Spleen (tissue), 11 donors: ENCODE measurements at regions not wholly inside any gene's neighbourhood (a gene's known extent, or its start where the extent isn't known, plus 50 kb on each side); places are given as distances from the start of the nearest gene placed in this dataset.

ENCODE experiments used
- DNase-seq: peaks from one replicate; pipeline ENCODE4 v3.0.0-alpha.2; 2020
- H3K27ac ChIP-seq, 8 donors: fragments of 200-600 bp; sonication (generic) in 7 of 8; 1 replicate in 4 of 8; 2 replicates in 4 of 8; pipeline versions ENCODE4 v1.5.0 to v1.8.0; 2016 to 2021; ENCODE audit warnings: inconsistent platforms in 4 of 8, mild to moderate bottlenecking in 4 of 8, moderate library complexity in 1 of 8
- H3K27me3 ChIP-seq, 7 donors: fragments of 200-600 bp; sonication (generic) in 6 of 7; replicated peaks in 1 of 7; 1 replicate in 4 of 7; 2 replicates in 3 of 7; pipeline versions ENCODE4 v1.5.0 to v1.8.0; 2016 to 2021; ENCODE audit warnings: inconsistent platforms in 3 of 7, mild to moderate bottlenecking in 1 of 7
- H3K36me3 ChIP-seq, 6 donors: fragments of 200-600 bp; sonication (generic) in 5 of 6; 1 replicate in 4 of 6; 2 replicates in 2 of 6; pipeline versions ENCODE4 v1.5.0 to v1.8.0; 2016 to 2021; ENCODE audit warnings: inconsistent platforms in 2 of 6
- H3K4me1 ChIP-seq, 6 donors: fragments of 200-600 bp; sonication (generic) in 5 of 6; 1 replicate in 3 of 6; 2 replicates in 3 of 6; pipeline versions ENCODE4 v1.5.0 to v1.8.0; 2016 to 2021; ENCODE audit warnings: inconsistent platforms in 3 of 6
- H3K4me3 ChIP-seq, 8 donors: fragments of 200-600 bp; sonication (generic) in 7 of 8; 1 replicate in 4 of 8; 2 replicates in 4 of 8; pipeline versions ENCODE4 v1.5.0 to v1.8.0; 2016 to 2021; ENCODE audit warnings: inconsistent platforms in 4 of 8, mild to moderate bottlenecking in 4 of 8, moderate library complexity in 2 of 8
- H3K9me3 ChIP-seq, 8 donors: fragments of 200-600 bp; sonication (generic) in 7 of 8; 1 replicate in 4 of 8; 2 replicates in 4 of 8; pipeline versions ENCODE4 v1.5.0 to v1.8.0; 2016 to 2021; ENCODE audit warnings: inconsistent platforms in 4 of 8
- POLR2A ChIP-seq, 3 donors: fragments of 450-650 bp; IDR thresholded peaks; one replicate each; pipeline ENCODE4 v1.5.1; 2017; ENCODE audit warnings: antibody characterized with exemption in 3 of 3, mild to moderate bottlenecking in 1 of 3
- POLR2AphosphoS5 ChIP-seq, 3 donors: sonication (generic); formaldehyde crosslinking; IDR thresholded peaks; one replicate each; pipeline ENCODE4 v1.5.1; 2017; ENCODE audit warnings: antibody characterized with exemption in 3 of 3
- WGBS, 5 donors: extraction: QIAGEN DNeasy Blood & Tissue Kit in 3 of 5; methylation state at CpG; one replicate each; pipeline versions ENCODE4 v1.1.5 to v1.1.7; 2013 to 2018; 5-methylcytosine and 5-hydroxymethylcytosine counted together
- intact Hi-C: fragments of 100-400 bp; cut with DNase I; formaldehyde crosslinking; loops from one replicate; pipeline ENCODE4 v1.15.0; 2023; ENCODE audit warnings: low total_unique reads
- TF ChIP-seq, protein P1 (sequence below), 11 experiments: fragments of 200-600 bp in 7 of 11; fragments of 450-650 bp in 4 of 11; sonication (generic) in 4 of 11; IDR thresholded peaks in 8 of 11; conservative IDR thresholded peaks in 3 of 11; 1 replicate in 7 of 11; 2 replicates in 4 of 11; pipeline versions ENCODE4 v1.4.0 to v1.8.0; 2016 to 2021; ENCODE audit warnings: antibody characterized with exemption in 11 of 11, inconsistent platforms in 4 of 11, mild to moderate bottlenecking in 1 of 11
- donor health status: healthy with polysubstance abuse.
- donor health status: DM: no; HTN: no; CAD: no; lungs with moderate emphysema.
- donor health status: DM: no; HTN: no; CAD: no.
- donor health status: Bipolar disorder and iron deficiency.
- donor health status: healthy.
- donor health status: DM: no; HTN: no; CAD: no.
- donor health status: DM: yes; HTN: yes; CAD: no.

DNA sequence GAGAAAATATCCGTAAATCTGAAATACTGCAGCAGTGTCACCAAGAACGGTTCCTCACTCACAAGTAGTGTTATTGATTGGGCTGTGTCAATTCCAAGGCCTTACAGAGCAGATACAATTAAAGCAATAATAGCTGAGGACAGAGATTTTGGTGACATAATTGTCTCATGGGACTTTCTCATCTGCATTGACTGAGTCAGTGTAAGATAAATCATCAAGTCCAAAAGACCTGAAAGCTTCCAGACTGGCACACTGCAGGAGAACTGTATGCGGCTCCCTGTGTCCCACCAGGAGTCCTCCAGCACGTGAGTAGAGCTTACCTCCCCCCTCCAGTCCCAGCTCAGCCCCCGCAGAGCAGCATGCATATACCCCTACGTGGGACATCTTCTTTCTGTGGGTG is 655.2 kb upstream of the ARID1B start:
- Histone ChIP-seq H3K27me3 (no peaks in the 10 kb centered on the region), H3K9me3 (peaks cover 0 to 7% (median 0%) of the 10 kb centered on the region in 8 donors), H3K27ac (no peak overlapping the region), H3K4me3 (no peak overlapping the region), H3K36me3 (no peaks in the 10 kb centered on the region), H3K4me1 (no peaks in the 10 kb centered on the region)
- TF ChIP-seq, protein P1, sequence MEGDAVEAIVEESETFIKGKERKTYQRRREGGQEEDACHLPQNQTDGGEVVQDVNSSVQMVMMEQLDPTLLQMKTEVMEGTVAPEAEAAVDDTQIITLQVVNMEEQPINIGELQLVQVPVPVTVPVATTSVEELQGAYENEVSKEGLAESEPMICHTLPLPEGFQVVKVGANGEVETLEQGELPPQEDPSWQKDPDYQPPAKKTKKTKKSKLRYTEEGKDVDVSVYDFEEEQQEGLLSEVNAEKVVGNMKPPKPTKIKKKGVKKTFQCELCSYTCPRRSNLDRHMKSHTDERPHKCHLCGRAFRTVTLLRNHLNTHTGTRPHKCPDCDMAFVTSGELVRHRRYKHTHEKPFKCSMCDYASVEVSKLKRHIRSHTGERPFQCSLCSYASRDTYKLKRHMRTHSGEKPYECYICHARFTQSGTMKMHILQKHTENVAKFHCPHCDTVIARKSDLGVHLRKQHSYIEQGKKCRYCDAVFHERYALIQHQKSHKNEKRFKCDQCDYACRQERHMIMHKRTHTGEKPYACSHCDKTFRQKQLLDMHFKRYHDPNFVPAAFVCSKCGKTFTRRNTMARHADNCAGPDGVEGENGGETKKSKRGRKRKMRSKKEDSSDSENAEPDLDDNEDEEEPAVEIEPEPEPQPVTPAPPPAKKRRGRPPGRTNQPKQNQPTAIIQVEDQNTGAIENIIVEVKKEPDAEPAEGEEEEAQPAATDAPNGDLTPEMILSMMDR (IDR thresholded peaks at IDR 0.05 in 8 of 11, conservative IDR thresholded peaks at IDR 0.05 in 3 of 11) = no peak
- TF ChIP-seq POLR2AphosphoS5 (IDR thresholded peaks at IDR 0.05) (no peak), POLR2A (IDR thresholded peaks at IDR 0.05) (no peak)
- intact Hi-C loops = no loop called here
- WGBS, 5 donors = 78 to 94% (median 90%) methylated on average over 6 of the region's 6 CpGs
- no peak for DNase-seq

DNA sequence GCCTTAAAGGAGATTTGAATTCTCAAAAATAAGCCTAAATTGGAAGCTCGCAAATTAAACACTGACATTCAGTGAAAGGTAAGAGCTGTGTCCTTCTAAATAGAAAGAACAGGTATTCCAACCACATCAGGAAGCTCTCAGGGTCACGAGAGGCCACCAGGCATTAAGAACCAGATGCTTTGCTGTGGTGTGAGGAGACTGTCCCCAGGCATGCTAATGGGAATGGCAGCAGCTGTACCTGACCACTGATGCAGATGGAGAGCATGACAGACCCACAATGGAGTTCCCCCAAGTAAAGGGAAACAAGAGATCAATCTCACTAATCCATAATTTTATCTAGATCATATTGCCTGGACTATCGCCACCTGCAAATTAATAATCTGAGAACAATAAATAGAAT is 658.9 kb upstream of the NOX3 start:
- no peak overlapping the region for H3K4me3 ChIP-seq
- no peak for TF ChIP-seq POLR2A (IDR thresholded peaks at IDR 0.05)
- no peak for TF ChIP-seq POLR2AphosphoS5 (IDR thresholded peaks at IDR 0.05)
- intact Hi-C loops = no loop called here
- no peaks in the 10 kb centered on the region for H3K4me1 ChIP-seq
- DNase-seq = no peak
- H3K36me3 ChIP-seq = no peaks in the 10 kb centered on the region
- H3K9me3 ChIP-seq = peaks cover 0 to 7% (median 0%) of the 10 kb centered on the region in 8 donors
- no peak overlapping the region for H3K27ac ChIP-seq
- no peaks in the 10 kb centered on the region for H3K27me3 ChIP-seq
- WGBS, 5 donors = 74 to 84% (median 82%) methylated on average over 3 of the region's 3 CpGs

DNA sequence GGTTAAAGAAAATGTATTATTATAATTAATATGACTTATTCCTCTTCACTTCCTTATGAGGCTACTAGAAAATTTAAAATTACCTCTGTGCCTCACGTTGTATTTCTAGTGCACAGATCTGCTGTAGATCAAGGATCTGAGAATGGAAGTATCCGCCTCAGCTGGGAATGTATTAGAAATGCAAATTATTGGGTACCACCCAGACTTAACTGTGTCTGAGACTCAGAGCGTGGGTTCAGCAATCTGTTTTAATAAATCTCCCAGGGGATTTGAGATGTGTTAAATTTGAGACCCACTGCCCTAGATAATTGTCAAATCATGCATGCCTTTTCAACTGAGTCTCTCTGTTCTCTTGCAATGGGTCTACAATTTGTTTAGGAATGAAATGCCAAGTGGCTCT is 658.0 kb upstream of the NOX3 start:
- no peak for TF ChIP-seq POLR2A (IDR thresholded peaks at IDR 0.05)
- WGBS, 5 donors = 73 to 94% (median 88%) methylated on average over 3 of the region's 3 CpGs

DNA sequence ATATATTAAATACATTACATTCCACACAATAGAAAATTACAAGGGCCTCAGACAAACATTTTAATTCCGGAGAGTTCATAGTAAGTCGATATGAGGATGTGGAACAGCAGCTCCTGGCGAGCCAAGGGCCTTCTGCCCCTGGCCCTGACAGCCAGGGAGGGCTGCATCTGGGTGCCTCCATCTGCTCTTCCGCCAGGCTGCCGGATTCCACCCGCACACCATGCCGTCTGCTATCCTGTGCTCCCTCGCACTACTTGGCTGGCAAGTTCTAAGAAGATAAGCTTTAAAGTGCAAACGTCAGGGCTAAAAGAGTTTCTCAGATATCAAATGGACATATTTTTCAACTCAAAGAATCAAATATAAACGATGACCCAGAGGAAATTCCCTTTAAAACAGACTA is 656.3 kb upstream of the NOX3 start:
- Histone ChIP-seq H3K27ac (no peak overlapping the region), H3K27me3 (no peaks in the 10 kb centered on the region), H3K4me3 (no peak overlapping the region), H3K36me3 (no peaks in the 10 kb centered on the region), H3K4me1 (no peaks in the 10 kb centered on the region), H3K9me3 (no peaks in the 10 kb centered on the region)
- 72 to 91% (median 84%) methylated on average over 10 of the region's 10 CpGs for WGBS, 5 donors
- TF ChIP-seq, protein P1 (IDR thresholded peaks at IDR 0.05 in 8 of 11, conservative IDR thresholded peaks at IDR 0.05 in 3 of 11) = no peak
- TF ChIP-seq POLR2A (IDR thresholded peaks at IDR 0.05) = no peak
- intact Hi-C loops = no loop called here
- DNase-seq = no peak

More for the DNA sequence above, 658.0 kb upstream of the NOX3 start:
- intact Hi-C loops = no loop called here
- peaks cover 0 to 6% (median 0%) of the 10 kb centered on the region in 8 donors for H3K9me3 ChIP-seq
- no peak overlapping the region for H3K27ac ChIP-seq
- no peaks in the 10 kb centered on the region for H3K27me3 ChIP-seq
- no peaks in the 10 kb centered on the region for H3K36me3 ChIP-seq
- H3K4me1 ChIP-seq = no peaks in the 10 kb centered on the region
- H3K4me3 ChIP-seq = no peak overlapping the region
- no peak for DNase-seq

DNA sequence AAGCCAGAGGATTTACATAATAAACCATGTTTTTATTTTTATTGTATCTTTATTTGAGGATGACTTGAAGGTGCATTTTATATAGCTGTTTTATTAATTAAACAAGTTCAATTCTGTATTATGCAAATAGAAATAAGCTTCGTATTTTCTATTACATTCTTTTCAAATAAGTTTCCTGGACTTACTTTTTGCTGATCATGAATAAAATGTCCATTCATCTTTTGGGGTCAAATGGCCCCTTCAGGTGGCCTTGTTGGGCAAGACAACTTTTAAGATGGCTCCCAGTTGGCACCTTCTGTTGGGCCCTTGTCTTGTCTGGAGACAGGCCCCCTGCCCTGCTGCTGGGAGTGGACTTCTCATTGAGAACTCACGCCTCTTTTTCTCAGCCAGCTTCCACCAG is 654.6 kb upstream of the NOX3 start:
- Histone ChIP-seq H3K9me3 (no peaks in the 10 kb centered on the region), H3K27me3 (no peaks in the 10 kb centered on the region), H3K4me3 (no peak overlapping the region), H3K36me3 (no peaks in the 10 kb centered on the region), H3K4me1 (no peaks in the 10 kb centered on the region), H3K27ac (no peak overlapping the region)
- intact Hi-C loops = no loop called here
- no peak for DNase-seq
- TF ChIP-seq POLR2A (IDR thresholded peaks at IDR 0.05) = no peak
- TF ChIP-seq, protein P1 (IDR thresholded peaks at IDR 0.05 in 8 of 11, conservative IDR thresholded peaks at IDR 0.05 in 3 of 11) = no peak
- no peak for TF ChIP-seq POLR2AphosphoS5 (IDR thresholded peaks at IDR 0.05)
- 64 to 89% (median 82%) methylated on average over 2 of the region's 2 CpGs for WGBS, 5 donors
